Panc1 (cell line): ENCODE measurements at regions not wholly inside any gene's neighbourhood (a gene's known extent, or its start where the extent isn't known, plus 50 kb on each side); places are given as distances from the start of the nearest gene placed in this dataset.

Experiments used
- ATAC-seq: fragments of 200-7000 bp; cut with Tn5 transposase; 2 replicates; pipeline ENCODE4 v1.9.1; 2020; ENCODE audit warnings: mild to moderate bottlenecking, moderate library complexity
- BruUV-seq: library from RNA; stranded (reverse); fragments of 400-500 nt; replicated peaks from 2 replicates; lab custom pipeline; 2021; lab: Mats Ljungman, UMichigan
- CTCF ChIA-PET: fragments of 300-600 bp; sonication (Branson Sonifier 250); formaldehyde crosslinking; loops from one replicate; lab custom pipeline; 2022; ENCODE audit warnings: antibody characterized with exemption; lab: Charles Lee
- POLR2A ChIA-PET: fragments of 300-600 bp; sonication (Branson Sonifier 250); formaldehyde crosslinking; loops from one replicate; lab custom pipeline; 2022; ENCODE audit warnings: antibody characterized with exemption; lab: Charles Lee
- DNase-seq: peaks from one replicate; pipeline ENCODE4 v3.0.0-alpha.2; 2010; ENCODE audit warnings: low read depth, low spot score
- H3K27ac ChIP-seq: 2 replicates; pipeline ENCODE4 v1.5.1; 2011; ENCODE audit warnings: mild to moderate bottlenecking, low read length, inconsistent platforms
- H3K27me3 ChIP-seq: fragments of 200-500 bp; sonication (Bioruptor generic); 2 replicates; pipeline ENCODE4 v1.6.0; 2014; ENCODE audit warnings: low read length, inconsistent platforms; ENCODE audit not compliant: control insufficient read depth, insufficient read depth
- H3K36me3 ChIP-seq: fragments of 200-500 bp; sonication (Bioruptor generic); 2 replicates; pipeline ENCODE4 v1.5.1; 2014; ENCODE audit warnings: inconsistent platforms, mild to moderate bottlenecking, low read length, moderate library complexity; ENCODE audit not compliant: control insufficient read depth, insufficient read depth
- H3K4me1 ChIP-seq: 2 replicates; pipeline ENCODE4 v1.5.1; 2011; ENCODE audit warnings: inconsistent platforms, mild to moderate bottlenecking, low read length, moderate library complexity; ENCODE audit not compliant: control insufficient read depth, insufficient read depth
- H3K4me3 ChIP-seq, 2 experiments: 2 replicates each; pipeline ENCODE4 v1.5.1; 2011 to 2012; ENCODE audit warnings: low read depth in 2 of 2, low read length in 2 of 2, mild to moderate bottlenecking in 2 of 2, inconsistent platforms in 1 of 2, moderate library complexity in 1 of 2
- H3K9me3 ChIP-seq: fragments of 200-500 bp; sonication (Bioruptor generic); 2 replicates; pipeline ENCODE4 v1.5.1; 2014; ENCODE audit warnings: low read depth, mild to moderate bottlenecking, inconsistent platforms, low read length, moderate library complexity; ENCODE audit not compliant: control insufficient read depth, insufficient read depth
- CTCF ChIP-seq: fragments of 450-650 bp; IDR thresholded peaks from 2 replicates; pipeline ENCODE4 v1.5.1; 2017; ENCODE audit warnings: mild to moderate bottlenecking
- POLR2AphosphoS5 ChIP-seq: IDR thresholded peaks from 2 replicates; pipeline ENCODE4 v1.6.1; 2012; ENCODE audit warnings: mild to moderate bottlenecking, low read depth, low read length, moderate library complexity
- SIN3A ChIP-seq: IDR thresholded peaks from 2 replicates; pipeline ENCODE4 v1.6.1; 2012; ENCODE audit warnings: low read depth, mild to moderate bottlenecking, low read length, moderate library complexity, borderline replicate concordance; ENCODE audit not compliant: insufficient read depth
- TCF7L2 ChIP-seq: IDR thresholded peaks from 2 replicates; pipeline ENCODE4 v1.6.1; 2011; ENCODE audit warnings: mild to moderate bottlenecking, low read depth, low read length, inconsistent platforms
- in situ Hi-C: cut with HindIII; loops from 2 replicates; pipeline ENCODE4 v1.10.0; 2016; ENCODE audit warnings: low sequenced_read_pairs, low pct_unique_long_range_greater_than_20kb
- intact Hi-C: fragments of 100-400 bp; cut with micrococcal nuclease; formaldehyde crosslinking; loops from one replicate; pipeline ENCODE4 v1.10.0; 2022; ENCODE audit not compliant: unreplicated experiment
- TF ChIP-seq, protein P1 (sequence below), 2 experiments: IDR thresholded peaks; 2 replicates each; pipeline ENCODE4 v1.6.1; 2011 to 2012; ENCODE audit warnings: low read depth in 2 of 2, control low read depth in 1 of 2, low read length in 1 of 2, mild to moderate bottlenecking in 1 of 2, moderate library complexity in 1 of 2; ENCODE audit not compliant: insufficient read depth in 1 of 2

- Histone ChIP-seq H3K9me3 (no peaks in the 10 kb centered on the region), H3K4me1 (no peaks in the 10 kb centered on the region), H3K27me3 (peaks cover 21% of the 10 kb centered on the region), H3K36me3 (no peaks in the 10 kb centered on the region), H3K27ac (no peak overlapping the region), H3K4me3 (no peak overlapping the region)
- POLR2A ChIA-PET = no interaction called here
- ATAC-seq = no peak
- CTCF ChIA-PET = no interaction called here
- in situ Hi-C loops = no loop called here
- TF ChIP-seq TCF7L2 (no peak), POLR2AphosphoS5 (no peak), SIN3A (no peak), CTCF (no peak)
- TF ChIP-seq, protein P1, sequence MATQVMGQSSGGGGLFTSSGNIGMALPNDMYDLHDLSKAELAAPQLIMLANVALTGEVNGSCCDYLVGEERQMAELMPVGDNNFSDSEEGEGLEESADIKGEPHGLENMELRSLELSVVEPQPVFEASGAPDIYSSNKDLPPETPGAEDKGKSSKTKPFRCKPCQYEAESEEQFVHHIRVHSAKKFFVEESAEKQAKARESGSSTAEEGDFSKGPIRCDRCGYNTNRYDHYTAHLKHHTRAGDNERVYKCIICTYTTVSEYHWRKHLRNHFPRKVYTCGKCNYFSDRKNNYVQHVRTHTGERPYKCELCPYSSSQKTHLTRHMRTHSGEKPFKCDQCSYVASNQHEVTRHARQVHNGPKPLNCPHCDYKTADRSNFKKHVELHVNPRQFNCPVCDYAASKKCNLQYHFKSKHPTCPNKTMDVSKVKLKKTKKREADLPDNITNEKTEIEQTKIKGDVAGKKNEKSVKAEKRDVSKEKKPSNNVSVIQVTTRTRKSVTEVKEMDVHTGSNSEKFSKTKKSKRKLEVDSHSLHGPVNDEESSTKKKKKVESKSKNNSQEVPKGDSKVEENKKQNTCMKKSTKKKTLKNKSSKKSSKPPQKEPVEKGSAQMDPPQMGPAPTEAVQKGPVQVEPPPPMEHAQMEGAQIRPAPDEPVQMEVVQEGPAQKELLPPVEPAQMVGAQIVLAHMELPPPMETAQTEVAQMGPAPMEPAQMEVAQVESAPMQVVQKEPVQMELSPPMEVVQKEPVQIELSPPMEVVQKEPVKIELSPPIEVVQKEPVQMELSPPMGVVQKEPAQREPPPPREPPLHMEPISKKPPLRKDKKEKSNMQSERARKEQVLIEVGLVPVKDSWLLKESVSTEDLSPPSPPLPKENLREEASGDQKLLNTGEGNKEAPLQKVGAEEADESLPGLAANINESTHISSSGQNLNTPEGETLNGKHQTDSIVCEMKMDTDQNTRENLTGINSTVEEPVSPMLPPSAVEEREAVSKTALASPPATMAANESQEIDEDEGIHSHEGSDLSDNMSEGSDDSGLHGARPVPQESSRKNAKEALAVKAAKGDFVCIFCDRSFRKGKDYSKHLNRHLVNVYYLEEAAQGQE (IDR thresholded peaks at IDR 0.05; ENCODE audit: insufficient read depth in 1 of 2, low read depth in 2 of 2, low read length in 1 of 2) = no peak
- no TSS peak for BruUV-seq
- no peak for DNase-seq
- intact Hi-C loops = no loop called here
These were observed 143.8 kb downstream of the URB2 start for GRCh38 chr1:229769809-229770208.

- in situ Hi-C loops (no loop called here), intact Hi-C loops (no loop called here)
- H3K4me1 ChIP-seq = no peaks in the 10 kb centered on the region
- H3K27me3 ChIP-seq = peaks cover 3% of the 10 kb centered on the region
- ATAC-seq (no peak), DNase-seq (no peak)
- H3K4me3 ChIP-seq = no peak overlapping the region
- no TSS peak for BruUV-seq
- H3K27ac ChIP-seq = no peak overlapping the region
- H3K9me3 ChIP-seq = no peaks in the 10 kb centered on the region
- H3K36me3 ChIP-seq = no peaks in the 10 kb centered on the region
- ChIA-PET POLR2A (no interaction called here), CTCF (no interaction called here)
- TF ChIP-seq POLR2AphosphoS5 (no peak), TCF7L2 (no peak), CTCF (no peak), SIN3A (no peak)
- TF ChIP-seq, protein P1 (IDR thresholded peaks at IDR 0.05; ENCODE audit: insufficient read depth in 1 of 2, low read depth in 2 of 2, low read length in 1 of 2) = no peak
These were observed 152.7 kb downstream of the URB2 start for GRCh38 chr1:229778794-229779193.
